ENCODE measurements at regions not wholly inside any gene's neighbourhood (a gene's known extent, or its start where the extent isn't known, plus 50 kb on each side); places are given as distances from the start of the nearest gene placed in this dataset.

DNA sequence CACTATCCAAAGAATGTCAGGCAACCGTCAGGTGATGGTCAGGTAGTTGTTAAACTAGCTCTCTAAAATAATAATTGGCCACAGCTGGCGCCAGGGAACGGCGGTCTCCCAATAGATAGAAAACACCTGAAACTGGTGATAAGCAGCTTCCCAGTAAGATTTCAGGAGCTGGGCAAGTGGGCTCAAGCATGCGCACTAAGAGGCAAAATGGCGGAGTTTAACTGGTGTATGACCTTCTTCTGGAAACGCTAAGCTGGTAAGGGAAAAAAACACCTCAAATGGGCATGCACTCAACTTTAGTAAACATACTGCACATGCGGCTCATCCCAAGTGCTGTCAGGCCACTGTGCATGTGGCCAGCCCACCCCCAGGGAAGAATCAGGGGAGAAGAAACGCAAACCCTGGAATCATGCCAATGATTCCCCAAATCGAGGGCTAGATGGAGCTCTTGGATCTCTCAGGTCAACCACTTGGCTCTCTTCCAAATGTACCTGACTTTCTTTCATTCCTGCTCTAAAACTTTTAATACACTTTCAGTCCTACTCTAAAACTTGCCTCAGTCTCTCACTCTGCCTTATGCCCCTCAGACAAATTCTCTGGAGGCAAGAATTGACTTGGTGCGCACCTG, 195.0 kb downstream of the ZNF621 start:
- Histone ChIP-seq H3K36me3 (ENCODE audit: control insufficient read depth, insufficient read depth, low read length) (no peaks in the 10 kb centered on the region), H3K9me3 (ENCODE audit: control insufficient read depth, low read length) (no peaks in the 10 kb centered on the region), H3K27ac (ENCODE audit: low read depth, low read length) (no peak overlapping the region), H3K27me3 (ENCODE audit: control insufficient read depth, insufficient read depth, low read length, poor library complexity, severe bottlenecking) (no peaks in the 10 kb centered on the region), H3K9ac (ENCODE audit: extremely low read depth, low read length, poor library complexity, severe bottlenecking) (no peak overlapping the region), H3K4me3 (ENCODE audit: low read length) (no peak overlapping the region), H3K4me1 (ENCODE audit: control insufficient read depth, insufficient read depth, low read length) (no peaks in the 10 kb centered on the region)
- Mint-ChIP-seq H3K9me3 (no peaks in the 10 kb centered on the region), H3K36me3 (ENCODE audit: low read depth) (no peaks in the 10 kb centered on the region), H3K4me1 (peaks cover 2% of the 10 kb centered on the region), H3K27ac (no peak overlapping the region), H3K27me3 (ENCODE audit: insufficient read depth) (peaks cover 11% of the 10 kb centered on the region), H3K4me3 (no peak overlapping the region)
- TF ChIP-seq, protein P1, sequence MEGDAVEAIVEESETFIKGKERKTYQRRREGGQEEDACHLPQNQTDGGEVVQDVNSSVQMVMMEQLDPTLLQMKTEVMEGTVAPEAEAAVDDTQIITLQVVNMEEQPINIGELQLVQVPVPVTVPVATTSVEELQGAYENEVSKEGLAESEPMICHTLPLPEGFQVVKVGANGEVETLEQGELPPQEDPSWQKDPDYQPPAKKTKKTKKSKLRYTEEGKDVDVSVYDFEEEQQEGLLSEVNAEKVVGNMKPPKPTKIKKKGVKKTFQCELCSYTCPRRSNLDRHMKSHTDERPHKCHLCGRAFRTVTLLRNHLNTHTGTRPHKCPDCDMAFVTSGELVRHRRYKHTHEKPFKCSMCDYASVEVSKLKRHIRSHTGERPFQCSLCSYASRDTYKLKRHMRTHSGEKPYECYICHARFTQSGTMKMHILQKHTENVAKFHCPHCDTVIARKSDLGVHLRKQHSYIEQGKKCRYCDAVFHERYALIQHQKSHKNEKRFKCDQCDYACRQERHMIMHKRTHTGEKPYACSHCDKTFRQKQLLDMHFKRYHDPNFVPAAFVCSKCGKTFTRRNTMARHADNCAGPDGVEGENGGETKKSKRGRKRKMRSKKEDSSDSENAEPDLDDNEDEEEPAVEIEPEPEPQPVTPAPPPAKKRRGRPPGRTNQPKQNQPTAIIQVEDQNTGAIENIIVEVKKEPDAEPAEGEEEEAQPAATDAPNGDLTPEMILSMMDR (conservative IDR thresholded peaks at IDR 0.05): peak; percentile 69
- WGBS, 2 experiments (ENCODE audit: insufficient coverage in 1 of 2, insufficient read length in 1 of 2): 80 to 86% methylated on average over 7 to 11 of the region's 11 CpGs
- peak; percentile 62 for DNase-seq

DNA sequence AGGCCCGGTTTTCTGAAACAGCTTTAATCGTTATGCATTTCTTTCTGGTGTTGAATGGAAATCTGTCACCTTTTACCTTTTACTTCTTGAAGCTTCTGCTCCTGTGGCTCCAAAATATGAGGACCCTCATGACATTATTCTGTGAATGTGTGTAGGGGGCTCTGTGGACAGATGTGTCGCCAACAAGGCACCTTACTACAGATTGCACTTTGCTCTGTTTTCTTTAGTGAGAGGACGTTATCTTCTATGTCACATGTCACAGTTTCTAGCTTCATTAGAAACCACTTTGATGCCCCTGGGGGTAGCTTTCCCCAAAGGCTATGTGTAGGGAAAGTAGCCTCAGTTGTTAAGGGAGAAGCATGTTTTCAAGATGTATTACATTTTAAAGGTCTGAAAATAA, 195.6 kb downstream of the ZNF621 start:
- H3K9ac ChIP-seq (ENCODE audit: extremely low read depth, low read length, poor library complexity, severe bottlenecking): no peak overlapping the region
- H3K27me3 Mint-ChIP-seq (ENCODE audit: insufficient read depth): peaks cover 5% of the 10 kb centered on the region
- no peaks in the 10 kb centered on the region for H3K9me3 ChIP-seq (ENCODE audit: control insufficient read depth, low read length)
- H3K9me3 Mint-ChIP-seq: no peaks in the 10 kb centered on the region
- no peak overlapping the region for H3K4me3 Mint-ChIP-seq
- WGBS, 2 experiments (ENCODE audit: insufficient coverage in 1 of 2, insufficient read length in 1 of 2): 88 to 89% methylated on average over 2 to 4 of the region's 4 CpGs
- H3K27ac ChIP-seq (ENCODE audit: low read depth, low read length): no peak overlapping the region
- no peak overlapping the region for H3K4me3 ChIP-seq (ENCODE audit: low read length)
- no peaks in the 10 kb centered on the region for H3K36me3 ChIP-seq (ENCODE audit: control insufficient read depth, insufficient read depth, low read length)
- no peaks in the 10 kb centered on the region for H3K27me3 ChIP-seq (ENCODE audit: control insufficient read depth, insufficient read depth, low read length, poor library complexity, severe bottlenecking)
- DNase-seq: no peak
- H3K4me1 Mint-ChIP-seq: peaks cover 2% of the 10 kb centered on the region
- no peaks in the 10 kb centered on the region for H3K4me1 ChIP-seq (ENCODE audit: control insufficient read depth, insufficient read depth, low read length)
- H3K36me3 Mint-ChIP-seq (ENCODE audit: low read depth): no peaks in the 10 kb centered on the region
- no peak overlapping the region for H3K27ac Mint-ChIP-seq
- TF ChIP-seq, protein P1 (conservative IDR thresholded peaks at IDR 0.05): no peak

DNA sequence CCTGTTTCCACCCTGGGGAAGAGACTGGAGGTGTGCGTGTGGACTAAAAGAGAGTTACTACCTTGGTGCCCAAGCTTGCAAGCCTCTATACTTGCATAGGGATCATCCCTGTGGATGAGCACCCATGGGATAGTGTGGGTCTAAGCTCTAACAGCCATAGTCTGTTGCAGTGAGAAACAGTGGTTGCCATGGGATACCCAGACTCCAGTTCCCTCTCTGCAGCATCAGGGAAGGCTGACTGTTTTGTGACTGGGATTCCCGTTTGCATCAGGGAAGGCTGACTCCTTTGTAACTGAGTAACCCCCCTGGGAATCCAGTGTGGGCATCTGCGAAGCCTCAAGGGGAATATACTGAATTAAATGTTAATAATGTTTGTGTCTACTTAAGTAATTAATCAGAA, 196.1 kb downstream of the ZNF621 start:
- Mint-ChIP-seq H3K4me1 (peaks cover 2% of the 10 kb centered on the region), H3K9me3 (no peaks in the 10 kb centered on the region), H3K36me3 (ENCODE audit: low read depth) (no peaks in the 10 kb centered on the region), H3K27ac (no peak overlapping the region), H3K27me3 (ENCODE audit: insufficient read depth) (no peaks in the 10 kb centered on the region), H3K4me3 (no peak overlapping the region)
- Histone ChIP-seq H3K27me3 (ENCODE audit: control insufficient read depth, insufficient read depth, low read length, poor library complexity, severe bottlenecking) (no peaks in the 10 kb centered on the region), H3K4me3 (ENCODE audit: low read length) (no peak overlapping the region), H3K27ac (ENCODE audit: low read depth, low read length) (no peak overlapping the region), H3K9me3 (ENCODE audit: control insufficient read depth, low read length) (no peaks in the 10 kb centered on the region), H3K9ac (ENCODE audit: extremely low read depth, low read length, poor library complexity, severe bottlenecking) (no peak overlapping the region), H3K36me3 (ENCODE audit: control insufficient read depth, insufficient read depth, low read length) (no peaks in the 10 kb centered on the region), H3K4me1 (ENCODE audit: control insufficient read depth, insufficient read depth, low read length) (no peaks in the 10 kb centered on the region)
- DNase-seq: no peak
- TF ChIP-seq, protein P1 (conservative IDR thresholded peaks at IDR 0.05): no peak
- 89 to 100% methylated on average over 1 to 3 of the region's 3 CpGs for WGBS, 2 experiments (ENCODE audit: insufficient coverage in 1 of 2, insufficient read length in 1 of 2)

All from endodermal cell (in vitro differentiated cells).